ENCODE measurements at regions not wholly inside any gene's neighbourhood (a gene's known extent, or its start where the extent isn't known, plus 50 kb on each side); places are given as distances from the start of the nearest gene placed in this dataset.

GRCh38 chr12:64991121-64991611, 129.9 kb downstream of the WIF1 start:
- TF ChIP-seq REST (IDR thresholded peaks at IDR 0.05; ENCODE audit: borderline replicate concordance) (no peak), CTCF (IDR thresholded peaks at IDR 0.05; ENCODE audit: poor library complexity, severe bottlenecking) (no peak), MXI1 (conservative IDR thresholded peaks at IDR 0.05; ENCODE audit: poor library complexity, severe bottlenecking) (no peak), EP300 (conservative IDR thresholded peaks at IDR 0.05; ENCODE audit: poor library complexity, severe bottlenecking) (no peak), EZH2 (IDR thresholded peaks at IDR 0.05; ENCODE audit: borderline replicate concordance, insufficient read depth, low read length, poor library complexity, severe bottlenecking) (no peak), RAD21 (conservative IDR thresholded peaks at IDR 0.05) (no peak), POLR2AphosphoS5 (IDR thresholded peaks at IDR 0.05) (no peak), SMC3 (conservative IDR thresholded peaks at IDR 0.05; ENCODE audit: poor library complexity) (no peak), TAF1 (IDR thresholded peaks at IDR 0.05; ENCODE audit: low read depth) (no peak)
